Adrenal gland (tissue), 5 donors: ENCODE measurements at regions not wholly inside any gene's neighbourhood (a gene's known extent, or its start where the extent isn't known, plus 50 kb on each side); places are given as distances from the start of the nearest gene placed in this dataset.

Source experiments
- CTCF ChIP-seq, 6 experiments: fragments of 450-650 bp in 4 of 6; fragments of 200-600 bp in 2 of 6; sonication (generic) in 1 of 6; IDR thresholded peaks; 1 replicate in 5 of 6; 2 replicates in 1 of 6; pipeline versions ENCODE4 v1.5.1 to v1.8.0; 2016 to 2021; ENCODE audit warnings: antibody characterized with exemption in 6 of 6, mild to moderate bottlenecking in 2 of 6, moderate library complexity in 1 of 6
- POLR2A ChIP-seq, 2 donors: fragments of 450-650 bp; IDR thresholded peaks; one replicate each; pipeline ENCODE4 v1.6.1; 2017; ENCODE audit warnings: antibody characterized with exemption in 2 of 2, mild to moderate bottlenecking in 2 of 2, moderate library complexity in 1 of 2
- donor health status: DM: no; HTN: no; CAD: no.

- TF ChIP-seq CTCF (IDR thresholded peaks at IDR 0.05) = peak; percentile 81 to 97 (median 92)
- TF ChIP-seq POLR2A (IDR thresholded peaks at IDR 0.05) = no peak
Observed at GRCh38 chr7:101688183-101688831, 59.2 kb upstream of the MYL10 start.
